Epithelial cell of proximal tubule (primary cell): ENCODE measurements at regions not wholly inside any gene's neighbourhood (a gene's known extent, or its start where the extent isn't known, plus 50 kb on each side); places are given as distances from the start of the nearest gene placed in this dataset.
"Not testable (repeated sequence)": the region's sequence is repeated elsewhere in the genome, so short reads cannot be mapped to it uniquely, and the experiment has no call there.

Experiments
- DNase-seq: peaks from one replicate; pipeline ENCODE4 v3.0.0-alpha.2; 2011; ENCODE audit warnings: low read depth
- H3K4me3 ChIP-seq: 2 replicates; pipeline ENCODE4 v1.5.1; 2011; ENCODE audit warnings: low read depth, mild to moderate bottlenecking, low read length
- TF ChIP-seq, protein P1 (sequence below): conservative IDR thresholded peaks from 2 replicates; pipeline ENCODE4 v1.5.1; 2012; ENCODE audit warnings: low read depth, mild to moderate bottlenecking, low read length

DNA sequence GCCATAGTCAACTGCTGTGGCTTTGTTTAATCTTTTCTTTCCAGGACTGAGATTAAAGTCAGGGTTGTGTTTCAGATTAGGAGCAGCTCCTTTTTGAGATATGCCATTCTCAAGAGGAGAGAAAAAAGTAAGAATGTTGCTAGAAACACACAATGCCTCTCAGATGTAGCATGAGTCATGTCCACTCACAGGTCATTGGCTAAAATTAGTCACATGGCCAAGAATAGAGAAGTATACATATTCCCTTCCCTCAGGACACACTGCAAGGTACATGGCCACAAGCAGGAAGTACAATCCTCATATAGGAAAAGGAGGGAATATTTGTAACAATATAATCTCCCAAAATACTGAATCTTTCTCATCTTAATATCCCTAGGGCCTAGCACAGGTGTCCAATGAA, 141.9 kb upstream of the PTBP2 start:
- TF ChIP-seq, protein P1, sequence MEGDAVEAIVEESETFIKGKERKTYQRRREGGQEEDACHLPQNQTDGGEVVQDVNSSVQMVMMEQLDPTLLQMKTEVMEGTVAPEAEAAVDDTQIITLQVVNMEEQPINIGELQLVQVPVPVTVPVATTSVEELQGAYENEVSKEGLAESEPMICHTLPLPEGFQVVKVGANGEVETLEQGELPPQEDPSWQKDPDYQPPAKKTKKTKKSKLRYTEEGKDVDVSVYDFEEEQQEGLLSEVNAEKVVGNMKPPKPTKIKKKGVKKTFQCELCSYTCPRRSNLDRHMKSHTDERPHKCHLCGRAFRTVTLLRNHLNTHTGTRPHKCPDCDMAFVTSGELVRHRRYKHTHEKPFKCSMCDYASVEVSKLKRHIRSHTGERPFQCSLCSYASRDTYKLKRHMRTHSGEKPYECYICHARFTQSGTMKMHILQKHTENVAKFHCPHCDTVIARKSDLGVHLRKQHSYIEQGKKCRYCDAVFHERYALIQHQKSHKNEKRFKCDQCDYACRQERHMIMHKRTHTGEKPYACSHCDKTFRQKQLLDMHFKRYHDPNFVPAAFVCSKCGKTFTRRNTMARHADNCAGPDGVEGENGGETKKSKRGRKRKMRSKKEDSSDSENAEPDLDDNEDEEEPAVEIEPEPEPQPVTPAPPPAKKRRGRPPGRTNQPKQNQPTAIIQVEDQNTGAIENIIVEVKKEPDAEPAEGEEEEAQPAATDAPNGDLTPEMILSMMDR: no peak
- no peak for DNase-seq
- no peak overlapping the region for H3K4me3 ChIP-seq

DNA sequence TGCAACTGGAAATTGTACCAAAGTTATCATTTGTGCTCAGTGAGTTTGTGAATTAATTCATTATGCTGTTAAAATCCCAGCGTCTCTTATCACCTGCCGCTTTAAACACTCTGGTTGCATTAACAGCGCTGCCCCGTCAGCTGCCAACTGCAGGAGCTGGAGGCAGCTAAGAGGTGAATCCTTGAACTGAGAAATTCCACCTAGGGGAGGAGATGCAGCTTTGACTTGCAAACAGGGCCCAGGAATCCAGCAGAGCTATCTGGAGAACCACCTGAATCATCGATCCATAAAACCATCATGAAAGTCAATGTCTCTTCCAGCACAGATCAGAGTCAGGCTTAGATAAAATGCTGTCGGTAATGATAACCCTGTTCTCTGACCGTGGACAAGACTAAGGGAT, 140.7 kb upstream of the PTBP2 start:
- TF ChIP-seq, protein P1: no peak
- no peak overlapping the region for H3K4me3 ChIP-seq
- no peak for DNase-seq

DNA sequence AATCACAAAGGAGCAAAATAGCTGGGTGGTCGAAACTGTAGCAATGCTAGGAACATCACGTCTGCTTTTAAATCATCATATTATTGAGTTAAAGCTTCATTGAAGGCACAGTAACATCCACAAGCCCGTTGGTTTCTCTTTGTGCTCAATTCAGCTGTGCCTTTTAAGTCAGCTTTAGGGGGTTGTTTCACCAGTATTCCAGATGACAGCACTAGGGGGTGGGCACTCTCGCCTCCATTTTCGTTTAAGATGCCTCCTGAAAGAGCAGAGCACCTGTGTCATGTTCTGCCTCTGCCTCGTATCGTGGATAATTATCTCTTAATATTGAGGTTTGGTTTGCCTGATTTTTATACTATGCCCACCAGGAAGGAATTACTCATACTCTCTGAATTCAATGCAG, 139.8 kb upstream of the PTBP2 start:
- TF ChIP-seq, protein P1: no peak
- DNase-seq: no peak
- no peak overlapping the region for H3K4me3 ChIP-seq

DNA sequence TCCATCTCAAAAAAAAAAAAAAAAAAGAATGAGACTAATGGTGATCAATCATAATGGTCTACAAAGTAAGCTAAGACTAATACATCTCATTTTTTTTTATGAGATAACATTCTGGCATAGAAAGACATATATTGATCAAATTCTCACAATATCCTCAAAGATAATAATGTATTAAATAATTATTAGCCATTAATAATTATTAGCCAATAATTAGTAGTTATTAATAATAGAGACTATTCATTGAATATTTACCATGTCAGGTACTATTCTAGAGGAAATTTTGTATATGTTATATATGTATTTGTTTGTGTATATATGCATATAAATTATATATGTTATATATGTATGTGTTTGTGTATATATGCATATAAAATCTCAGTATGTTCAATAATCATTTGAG, 137.7 kb upstream of the PTBP2 start:
- TF ChIP-seq, protein P1: no peak
- H3K4me3 ChIP-seq: no peak overlapping the region
- DNase-seq: no peak

DNA sequence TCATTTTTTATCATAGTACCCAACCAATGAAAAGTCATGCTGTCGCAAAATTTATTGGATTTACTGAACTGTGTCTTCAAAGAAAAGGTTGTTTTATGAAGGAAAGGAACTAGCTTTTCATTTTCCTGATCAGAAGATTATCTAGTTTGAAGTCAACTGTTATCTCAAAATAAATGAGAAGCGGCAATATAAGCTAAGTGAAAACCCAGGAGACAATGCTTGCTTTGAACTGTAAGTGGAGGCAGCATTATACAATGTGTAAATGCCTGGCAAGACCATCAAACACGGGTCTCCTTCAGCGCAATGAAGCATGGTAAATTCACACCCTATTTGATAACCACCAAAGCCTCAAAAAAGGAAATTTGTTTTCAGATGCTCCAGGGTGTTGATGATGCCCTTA, 134.4 kb upstream of the PTBP2 start:
- H3K4me3 ChIP-seq: no peak overlapping the region
- DNase-seq: no peak
- TF ChIP-seq, protein P1: no peak

DNA sequence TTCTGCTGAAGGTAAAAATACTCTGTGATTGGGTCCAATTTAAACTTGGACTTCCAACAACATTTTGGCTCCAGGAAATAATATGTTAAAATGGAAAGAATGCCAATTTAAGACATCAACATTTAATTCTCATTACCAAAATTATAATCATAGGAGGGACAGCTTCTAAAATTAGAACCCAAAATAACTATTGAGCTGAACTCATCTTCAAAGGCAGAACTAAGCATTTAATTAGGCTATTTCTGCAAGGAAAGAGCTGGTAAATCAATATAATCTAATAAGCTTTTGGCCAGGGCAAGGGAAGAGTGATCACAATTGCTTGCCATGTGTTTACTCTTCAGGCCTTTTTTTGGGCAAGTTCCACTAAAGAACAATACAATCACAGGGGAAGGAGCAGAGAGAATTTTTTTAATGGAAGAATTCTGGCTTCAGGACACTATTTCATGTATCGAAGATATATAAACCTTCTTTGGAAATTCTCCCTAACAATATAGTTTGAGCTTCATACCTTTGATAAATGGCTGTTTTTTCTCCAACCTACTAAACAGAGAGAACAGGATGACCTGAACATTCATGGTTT, 133.1 kb upstream of the PTBP2 start:
- H3K4me3 ChIP-seq: no peak overlapping the region
- TF ChIP-seq, protein P1: no peak
- no peak for DNase-seq

DNA sequence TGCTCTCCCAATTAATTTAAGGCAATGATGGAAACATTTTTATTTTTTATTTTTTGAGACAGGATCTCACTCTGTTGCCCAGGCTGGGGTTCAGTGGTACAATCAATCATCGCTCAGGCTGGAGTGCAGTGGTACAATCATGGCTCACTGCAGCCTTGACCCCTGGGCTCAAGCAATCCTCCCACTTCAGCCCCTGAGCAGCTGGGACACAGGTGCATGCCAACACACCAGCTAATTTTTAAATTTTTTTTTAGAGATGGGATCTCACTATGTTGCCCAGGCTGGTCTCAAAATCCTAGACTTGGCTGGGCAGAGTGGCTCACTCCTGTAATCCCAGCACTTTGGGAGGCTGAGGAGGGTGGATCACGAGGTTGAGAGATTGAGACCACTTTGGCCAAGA, 126.1 kb upstream of the PTBP2 start:
- H3K4me3 ChIP-seq, DNase-seq: not testable (repeated sequence)
